ENCODE measurements at regions not wholly inside any gene's neighbourhood (a gene's known extent, or its start where the extent isn't known, plus 50 kb on each side); places are given as distances from the start of the nearest gene placed in this dataset.
"Not testable (repeated sequence)": the region's sequence is repeated elsewhere in the genome, so short reads cannot be mapped to it uniquely, and the experiment has no call there.

DNA sequence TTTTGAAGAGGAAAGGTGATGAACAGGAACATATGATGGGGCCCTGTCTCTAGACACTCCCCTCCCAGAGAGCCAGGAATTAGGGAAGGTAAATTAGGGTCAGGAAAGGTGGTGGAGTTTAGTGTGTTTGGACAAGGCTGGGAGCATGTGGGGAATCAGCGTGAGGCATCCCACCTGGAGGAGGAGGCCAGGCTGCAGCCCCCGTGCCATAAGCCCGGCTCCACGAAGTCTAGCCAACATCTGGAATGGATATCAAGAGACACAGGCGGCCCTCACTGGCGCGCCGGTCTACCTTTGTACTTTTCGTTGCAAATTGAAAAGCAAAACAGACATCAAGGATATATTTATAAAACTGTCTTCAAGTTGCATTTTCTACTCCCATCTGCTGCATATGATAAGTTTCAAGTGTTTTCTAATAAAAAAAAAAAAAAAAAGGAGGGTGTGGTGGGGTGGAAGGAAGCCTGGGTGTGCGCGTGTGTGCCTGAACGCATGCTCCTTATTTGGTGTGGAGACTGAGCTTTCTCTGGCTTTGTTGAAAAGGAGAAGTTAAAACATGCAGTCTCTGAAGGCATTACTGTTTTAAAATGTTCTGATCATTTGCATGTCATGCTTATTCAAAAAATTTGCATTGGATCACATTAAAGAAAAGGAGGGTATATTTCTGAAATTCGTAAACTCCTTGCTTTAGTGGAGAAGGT lies 546.7 kb upstream of the ID2 start:
- Mint-ChIP-seq H3K4me1 (ENCODE audit: low read depth) (peaks cover 43% of the 10 kb centered on the region), H3K4me3 (no peak overlapping the region), H3K36me3 (ENCODE audit: low read depth) (no peaks in the 10 kb centered on the region), H3K27ac (peak overlapping the region; percentile 65), H3K9me3 (no peaks in the 10 kb centered on the region), H3K27me3 (peaks cover 6% of the 10 kb centered on the region)
- intact Hi-C loops (cut with micrococcal nuclease), result no loop called here

DNA sequence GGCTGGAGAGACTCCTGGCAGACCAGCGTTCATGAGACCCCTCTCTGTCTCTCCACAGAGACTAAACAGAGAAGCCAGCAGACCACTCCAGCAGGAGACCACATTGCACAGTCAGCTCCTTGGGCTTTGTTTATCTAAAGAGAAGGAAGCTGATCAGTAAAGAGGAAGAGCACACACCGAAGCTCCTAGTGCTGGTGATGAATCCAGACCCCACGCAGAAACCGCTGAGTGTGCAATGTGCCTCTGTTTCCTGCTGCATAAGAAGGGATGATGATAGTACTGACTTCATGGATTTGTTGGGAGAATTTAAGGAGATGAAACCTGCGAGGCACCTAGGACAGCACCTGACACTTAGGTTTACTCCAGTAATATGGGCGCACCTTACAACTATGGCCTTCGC lies 544.1 kb upstream of the ID2 start:
- intact Hi-C loops (cut with micrococcal nuclease), result no loop called here
- H3K27ac Mint-ChIP-seq, result peak overlapping the region; percentile 29
- peaks cover 6% of the 10 kb centered on the region for H3K27me3 Mint-ChIP-seq
- H3K4me1 Mint-ChIP-seq (ENCODE audit: low read depth), result peaks cover 43% of the 10 kb centered on the region
- H3K9me3 Mint-ChIP-seq, result no peaks in the 10 kb centered on the region
- H3K36me3 Mint-ChIP-seq (ENCODE audit: low read depth), result no peaks in the 10 kb centered on the region
- H3K4me3 Mint-ChIP-seq, result no peak overlapping the region

DNA sequence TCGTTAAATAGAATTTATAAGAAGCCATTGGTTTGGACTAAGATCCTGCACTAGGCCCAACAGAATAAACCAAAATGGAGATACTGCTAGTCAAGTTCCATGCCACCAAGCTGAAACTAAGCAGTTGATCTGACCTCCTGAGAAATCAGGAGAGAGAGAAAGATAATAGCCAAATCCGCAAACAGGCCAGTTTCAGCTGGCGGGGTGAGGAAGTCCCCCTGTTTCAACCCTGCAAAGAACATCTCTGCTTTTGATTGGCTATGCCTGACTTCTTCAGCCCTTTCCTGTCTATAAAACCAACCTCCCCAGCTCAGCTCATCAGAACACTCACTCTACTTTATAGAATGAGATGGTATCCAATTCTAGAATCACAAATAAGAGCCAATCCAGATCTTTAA lies 543.3 kb upstream of the ID2 start:
- no peak overlapping the region for H3K4me3 Mint-ChIP-seq
- no peaks in the 10 kb centered on the region for H3K36me3 Mint-ChIP-seq (ENCODE audit: low read depth)
- peaks cover 6% of the 10 kb centered on the region for H3K27me3 Mint-ChIP-seq
- peaks cover 43% of the 10 kb centered on the region for H3K4me1 Mint-ChIP-seq (ENCODE audit: low read depth)
- intact Hi-C loops (cut with micrococcal nuclease), result no loop called here
- peak overlapping the region; percentile 53 for H3K27ac Mint-ChIP-seq
- no peaks in the 10 kb centered on the region for H3K9me3 Mint-ChIP-seq

DNA sequence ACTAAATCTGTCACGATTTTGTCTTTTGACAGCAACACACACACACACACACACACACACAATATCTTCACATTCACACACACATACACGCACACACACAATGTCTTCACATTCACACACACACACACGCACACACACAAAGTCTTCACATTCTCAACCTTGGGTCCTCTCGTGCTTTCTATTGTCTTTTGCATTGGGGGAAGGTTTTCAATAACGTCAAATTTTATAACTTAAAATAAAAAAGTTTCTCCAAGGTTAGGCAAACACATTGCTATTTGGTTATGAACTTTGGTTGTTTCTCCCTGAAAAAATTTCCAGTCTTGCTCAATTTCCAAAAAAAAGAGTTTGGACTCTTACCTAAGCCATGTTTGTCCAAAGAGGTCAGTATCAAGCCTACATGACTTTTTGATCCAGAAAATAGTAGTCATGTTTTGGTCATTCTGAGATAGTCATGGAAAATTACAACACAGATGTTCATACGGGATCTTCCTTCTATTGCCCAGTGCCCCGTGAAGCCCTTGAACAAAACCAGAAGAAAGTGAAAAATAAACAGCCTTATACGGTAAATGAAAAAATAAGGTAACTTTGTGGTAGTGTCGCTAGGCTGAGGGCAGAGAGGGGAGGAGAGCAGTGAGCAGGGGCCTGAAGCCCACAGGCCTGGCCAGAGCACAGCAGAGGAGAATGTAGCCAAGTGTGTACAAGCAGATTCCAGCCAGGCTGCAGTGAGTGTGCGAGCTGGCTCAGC lies 542.8 kb upstream of the ID2 start:
- peaks cover 3% of the 10 kb centered on the region for H3K27me3 Mint-ChIP-seq
- peaks cover 40% of the 10 kb centered on the region for H3K4me1 Mint-ChIP-seq (ENCODE audit: low read depth)
- H3K4me3 Mint-ChIP-seq, result no peak overlapping the region
- peak overlapping the region; percentile 53 for H3K27ac Mint-ChIP-seq
- no peaks in the 10 kb centered on the region for H3K36me3 Mint-ChIP-seq (ENCODE audit: low read depth)
- no peaks in the 10 kb centered on the region for H3K9me3 Mint-ChIP-seq
- intact Hi-C loops (cut with micrococcal nuclease), result no loop called here

DNA sequence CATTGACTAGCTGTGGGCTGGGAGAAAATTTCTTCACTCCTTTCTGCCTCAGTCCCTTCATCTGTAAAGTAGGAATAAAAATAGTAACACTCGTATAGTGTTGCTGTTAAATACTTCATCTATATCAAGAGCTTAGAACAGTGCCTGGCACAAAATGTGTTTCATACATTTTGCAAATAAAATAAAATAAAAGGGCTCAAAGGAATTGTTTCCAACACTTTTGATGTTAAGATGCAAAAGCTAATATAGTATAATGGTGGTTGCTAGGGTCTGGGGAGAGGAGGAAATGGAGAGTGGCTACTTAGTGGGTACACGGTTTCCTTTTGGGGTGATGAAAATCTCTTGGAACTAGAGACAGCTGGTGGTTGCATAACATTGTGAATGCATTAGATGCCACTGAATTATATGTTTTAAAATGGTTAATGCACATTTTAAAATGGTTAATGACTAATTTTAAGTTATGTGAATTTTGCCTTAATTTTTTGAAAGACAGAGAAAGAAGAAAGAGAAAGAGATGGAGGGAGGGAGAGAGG lies 542.1 kb upstream of the ID2 start:
- no peak overlapping the region for H3K4me3 Mint-ChIP-seq
- H3K9me3 Mint-ChIP-seq, result peaks cover 4% of the 10 kb centered on the region
- H3K27me3 Mint-ChIP-seq, result no peaks in the 10 kb centered on the region
- no peaks in the 10 kb centered on the region for H3K36me3 Mint-ChIP-seq (ENCODE audit: low read depth)
- peak overlapping the region; percentile 53 for H3K27ac Mint-ChIP-seq
- H3K4me1 Mint-ChIP-seq (ENCODE audit: low read depth), result peaks cover 37% of the 10 kb centered on the region
- intact Hi-C loops (cut with micrococcal nuclease), result no loop called here

DNA sequence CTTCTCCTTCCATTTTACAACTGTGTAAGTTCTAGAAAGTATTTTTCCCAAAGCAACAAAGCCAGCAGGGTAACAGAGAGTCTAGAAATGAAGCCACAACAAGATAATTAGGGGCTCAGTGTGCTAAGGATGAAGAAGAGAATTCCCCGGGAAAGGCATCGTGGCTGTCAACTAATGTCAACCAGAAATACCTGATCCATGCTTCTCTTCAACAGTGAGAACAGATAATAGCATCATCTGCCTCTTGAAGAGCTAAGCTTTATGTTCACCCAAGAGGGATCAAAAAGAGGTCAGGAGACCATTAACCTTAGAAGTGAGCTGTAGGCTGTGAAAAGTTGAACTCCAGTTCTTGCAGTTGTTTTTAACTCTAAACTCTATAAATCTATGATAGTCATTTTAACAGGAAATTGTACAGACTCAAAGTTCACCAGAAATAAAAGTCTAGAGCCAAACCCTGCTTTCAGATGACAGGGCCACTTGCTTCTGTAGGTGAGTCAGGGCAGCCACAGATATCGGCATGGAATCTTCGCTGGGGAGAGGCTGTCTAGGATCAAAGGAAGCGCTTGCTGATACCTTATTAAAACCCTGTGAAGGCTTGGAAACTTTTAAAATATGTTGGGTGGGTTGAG lies 540.7 kb upstream of the ID2 start:
- H3K36me3 Mint-ChIP-seq (ENCODE audit: low read depth), result no peaks in the 10 kb centered on the region
- no peak overlapping the region for H3K4me3 Mint-ChIP-seq
- H3K4me1 Mint-ChIP-seq (ENCODE audit: low read depth), result peaks cover 40% of the 10 kb centered on the region
- H3K27ac Mint-ChIP-seq, result no peak overlapping the region
- intact Hi-C loops (cut with micrococcal nuclease), result no loop called here
- H3K27me3 Mint-ChIP-seq, result no peaks in the 10 kb centered on the region
- H3K9me3 Mint-ChIP-seq, result peaks cover 13% of the 10 kb centered on the region

DNA sequence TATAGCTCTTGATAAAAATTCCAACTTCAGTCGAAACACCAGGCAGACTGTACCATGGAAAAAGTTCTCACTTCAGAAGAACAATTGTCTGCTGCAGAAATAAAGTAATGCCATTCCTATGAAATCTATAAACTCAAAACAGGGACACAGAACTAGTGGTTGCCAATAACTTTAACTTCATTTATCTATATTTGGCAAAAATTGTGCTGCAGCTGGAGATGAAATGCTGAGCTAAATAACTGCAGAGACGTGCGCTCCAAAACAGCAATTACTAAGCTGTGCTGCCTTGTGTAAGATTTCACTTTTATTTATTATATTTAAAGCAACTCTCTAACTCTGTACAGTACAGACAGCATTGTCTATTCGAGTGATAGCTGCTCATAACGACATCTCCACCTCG lies 540.1 kb upstream of the ID2 start:
- intact Hi-C loops (cut with micrococcal nuclease), result no loop called here
- Mint-ChIP-seq H3K4me1 (ENCODE audit: low read depth) (peaks cover 46% of the 10 kb centered on the region), H3K27me3 (no peaks in the 10 kb centered on the region), H3K36me3 (ENCODE audit: low read depth) (no peaks in the 10 kb centered on the region), H3K27ac (no peak overlapping the region), H3K9me3 (peaks cover 13% of the 10 kb centered on the region), H3K4me3 (no peak overlapping the region)

DNA sequence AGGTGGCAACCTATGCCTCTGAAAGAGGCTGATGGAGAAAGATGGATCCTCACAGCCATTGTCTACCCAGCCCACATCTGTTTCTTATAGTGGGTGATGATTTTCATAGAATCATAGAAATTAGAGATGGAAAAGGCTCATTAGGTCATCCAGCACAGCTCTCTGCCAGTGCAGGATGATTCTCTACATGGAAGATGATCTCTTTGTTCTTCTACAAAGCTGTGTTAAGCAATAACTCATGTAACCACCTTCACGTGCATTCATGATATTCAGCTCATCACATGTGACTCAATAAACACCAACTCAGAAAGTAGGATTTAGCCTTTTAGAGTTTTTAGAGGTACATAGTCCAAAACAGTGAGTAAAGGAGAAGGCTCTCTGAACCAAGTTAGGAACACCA lies 539.4 kb upstream of the ID2 start:
- H3K4me1 Mint-ChIP-seq (ENCODE audit: low read depth), result peaks cover 47% of the 10 kb centered on the region
- intact Hi-C loops (cut with micrococcal nuclease), result no loop called here

DNA sequence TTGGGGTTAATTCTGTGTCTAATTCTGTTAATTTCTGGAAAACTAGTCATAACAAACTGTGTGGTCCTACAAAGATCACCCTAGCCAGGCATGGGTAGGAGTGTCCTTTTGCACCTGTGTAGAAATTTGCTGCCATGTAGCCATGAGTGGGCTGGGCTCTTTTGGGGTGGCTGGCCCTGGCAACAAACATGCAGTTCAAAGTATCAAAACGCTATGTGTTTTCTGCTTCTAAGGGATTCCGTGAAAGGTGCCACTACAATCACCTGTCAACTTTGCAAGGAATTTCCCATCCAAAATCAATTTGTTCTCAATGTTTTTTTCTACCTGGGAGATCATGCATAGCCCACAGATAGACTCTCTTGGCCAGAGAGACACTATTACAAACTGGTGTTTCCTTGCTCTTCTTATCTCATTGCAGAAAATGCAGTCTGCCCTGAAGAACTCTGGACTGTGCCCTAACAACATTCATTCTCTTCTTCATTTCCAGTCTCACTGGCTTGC lies 537.7 kb upstream of the ID2 start:
- H3K27ac Mint-ChIP-seq, result no peak overlapping the region
- H3K27me3 Mint-ChIP-seq, result no peaks in the 10 kb centered on the region

More for the DNA sequence above, 539.4 kb upstream of the ID2 start:
- no peak overlapping the region for H3K4me3 Mint-ChIP-seq
- no peak overlapping the region for H3K27ac Mint-ChIP-seq
- H3K9me3 Mint-ChIP-seq, result peaks cover 13% of the 10 kb centered on the region
- no peaks in the 10 kb centered on the region for H3K36me3 Mint-ChIP-seq (ENCODE audit: low read depth)
- H3K27me3 Mint-ChIP-seq, result no peaks in the 10 kb centered on the region

DNA sequence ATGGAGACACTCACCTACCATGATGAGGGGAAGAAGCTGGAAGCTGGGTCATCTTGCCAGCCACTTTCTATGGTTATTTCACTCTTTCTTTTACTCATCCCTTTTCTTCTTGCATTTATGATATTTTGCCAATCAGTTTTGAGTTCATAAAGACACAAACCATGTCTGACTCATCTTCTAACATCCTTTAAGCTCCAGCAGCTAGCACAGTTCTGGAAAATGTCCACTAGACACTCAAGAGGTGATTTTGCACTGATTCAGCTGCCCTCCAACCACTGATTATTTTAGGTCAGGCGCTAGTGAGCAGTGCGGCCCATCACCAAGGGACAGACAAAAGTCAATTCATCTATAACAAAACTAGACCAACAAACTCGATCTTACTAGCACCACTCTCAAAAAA lies 537.1 kb upstream of the ID2 start:
- Mint-ChIP-seq H3K4me3 (no peak overlapping the region), H3K4me1 (ENCODE audit: low read depth) (peaks cover 26% of the 10 kb centered on the region), H3K27ac (peak overlapping the region; percentile 25), H3K9me3 (peaks cover 13% of the 10 kb centered on the region), H3K36me3 (ENCODE audit: low read depth) (no peaks in the 10 kb centered on the region), H3K27me3 (peaks cover 2% of the 10 kb centered on the region)
- intact Hi-C loops (cut with micrococcal nuclease), result no loop called here

More for the DNA sequence above, 537.7 kb upstream of the ID2 start:
- Mint-ChIP-seq H3K36me3 (ENCODE audit: low read depth) (no peaks in the 10 kb centered on the region), H3K4me1 (ENCODE audit: low read depth) (peaks cover 32% of the 10 kb centered on the region), H3K4me3 (no peak overlapping the region), H3K9me3 (peaks cover 13% of the 10 kb centered on the region)
- intact Hi-C loops (cut with micrococcal nuclease), result no loop called here

DNA sequence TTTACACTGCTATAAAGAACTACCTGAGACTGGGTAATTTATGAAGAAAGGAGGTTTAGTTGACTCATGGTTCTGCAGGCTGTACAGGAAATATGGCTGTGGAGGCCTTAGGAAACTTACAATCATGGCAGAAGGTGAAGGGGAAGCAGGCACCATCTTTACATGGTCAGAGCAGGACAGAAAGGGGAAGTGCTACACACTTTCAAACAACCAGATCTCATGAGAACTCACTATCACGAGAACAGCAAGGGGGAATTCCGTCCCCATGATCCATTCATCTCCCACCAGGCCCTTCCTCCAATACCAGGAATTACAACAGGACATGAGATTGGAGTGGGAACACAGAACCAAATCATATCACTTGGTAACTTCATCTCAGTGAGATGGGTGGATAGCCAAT lies 536.5 kb upstream of the ID2 start:
- intact Hi-C loops (cut with micrococcal nuclease); H3K4me3 Mint-ChIP-seq; H3K36me3 Mint-ChIP-seq (ENCODE audit: low read depth); H3K27me3 Mint-ChIP-seq: not testable (repeated sequence)
- H3K27ac Mint-ChIP-seq, result peak overlapping the region; percentile 25
- H3K9me3 Mint-ChIP-seq, result peaks cover 13% of the 10 kb centered on the region
- peaks cover 22% of the 10 kb centered on the region for H3K4me1 Mint-ChIP-seq (ENCODE audit: low read depth)

DNA sequence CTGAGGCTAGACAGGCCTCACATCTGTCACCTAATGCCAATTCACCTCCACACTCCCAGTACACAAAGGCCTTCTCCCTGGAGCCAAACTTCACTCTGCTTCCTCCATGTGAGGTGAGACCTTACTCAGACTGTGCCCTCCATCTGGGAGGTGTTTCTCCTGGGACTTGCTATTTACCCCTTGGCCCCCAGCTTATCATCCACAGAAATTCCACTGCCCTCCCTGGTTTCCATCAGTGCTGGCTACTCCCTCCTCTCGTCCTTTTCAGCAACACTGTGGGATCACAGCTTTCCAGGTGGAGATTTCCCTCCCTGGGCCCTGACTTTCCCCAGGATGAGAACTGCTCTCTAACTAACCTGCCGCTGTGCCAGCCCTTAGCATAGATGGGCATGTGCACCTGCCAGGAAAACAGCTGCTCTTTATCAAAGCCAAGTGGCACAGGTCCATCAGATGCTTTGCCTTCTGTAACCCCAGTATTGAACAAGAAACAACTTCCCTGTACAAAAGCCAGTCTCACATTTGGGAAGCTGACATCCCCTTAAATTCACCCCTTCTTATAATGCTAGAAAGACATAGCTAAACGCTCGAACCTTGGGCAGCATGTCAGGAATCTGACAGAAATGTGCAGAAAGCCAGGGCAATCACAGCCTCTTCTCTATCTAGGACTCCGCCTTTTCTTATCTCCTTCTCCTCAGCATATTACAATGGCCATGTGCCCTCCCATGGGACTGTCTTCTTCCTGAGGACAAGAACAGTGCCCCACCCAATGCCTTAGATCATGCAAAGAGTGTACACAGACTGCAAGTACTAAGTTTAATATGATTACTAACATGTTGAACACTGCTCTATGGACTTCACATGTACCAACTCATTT lies 535.5 kb upstream of the ID2 start:
- peak overlapping the region; percentile 13 for H3K27ac Mint-ChIP-seq
- peaks cover 13% of the 10 kb centered on the region for H3K9me3 Mint-ChIP-seq
- no peak overlapping the region for H3K4me3 Mint-ChIP-seq
- intact Hi-C loops (cut with micrococcal nuclease), result no loop called here
- H3K36me3 Mint-ChIP-seq (ENCODE audit: low read depth), result no peaks in the 10 kb centered on the region
- peaks cover 5% of the 10 kb centered on the region for H3K27me3 Mint-ChIP-seq
- H3K4me1 Mint-ChIP-seq (ENCODE audit: low read depth), result peaks cover 22% of the 10 kb centered on the region

DNA sequence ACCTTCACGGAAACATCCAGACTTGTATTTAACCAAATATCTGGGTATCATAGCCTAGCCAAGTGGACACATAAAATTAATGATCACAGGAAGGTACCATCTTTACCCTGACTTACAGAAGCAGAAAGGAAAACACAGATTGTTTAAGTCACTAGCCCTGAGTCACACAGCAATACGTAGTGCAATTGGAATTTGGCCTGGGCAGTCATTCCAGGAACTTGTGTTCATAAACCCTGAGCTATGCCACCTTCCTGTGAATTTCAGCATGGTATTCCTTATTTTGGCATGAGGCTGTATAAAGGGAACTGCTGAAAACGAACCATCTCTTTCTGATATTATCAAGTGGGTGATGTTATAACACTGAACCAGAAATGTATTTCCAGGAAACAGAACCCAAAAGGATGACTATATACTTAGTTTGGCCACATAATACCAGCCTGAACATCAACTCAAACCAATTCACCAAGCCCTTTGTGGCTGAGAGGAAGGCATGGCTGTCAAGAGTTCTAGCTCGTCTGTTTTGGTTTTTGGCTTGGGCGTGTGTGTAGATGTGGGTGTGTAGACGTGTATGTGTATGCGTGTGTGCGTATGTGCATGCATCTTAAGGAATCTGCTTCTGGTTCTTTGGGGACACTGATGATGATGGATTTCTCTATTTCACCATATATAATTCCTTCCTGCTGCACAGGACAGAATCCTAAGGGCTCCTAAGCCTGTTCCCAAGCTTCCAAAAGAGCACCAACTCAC lies 533.4 kb upstream of the ID2 start:
- intact Hi-C loops (cut with micrococcal nuclease), result no loop called here
- Mint-ChIP-seq H3K27me3 (peaks cover 5% of the 10 kb centered on the region), H3K9me3 (peaks cover 13% of the 10 kb centered on the region), H3K4me1 (ENCODE audit: low read depth) (peaks cover 35% of the 10 kb centered on the region), H3K27ac (no peak overlapping the region), H3K36me3 (ENCODE audit: low read depth) (no peaks in the 10 kb centered on the region), H3K4me3 (no peak overlapping the region)

All from dendritic cell treated with granulocyte-macrophage colony-stimulating factor and Interleukin-4, amounts not matched to agents 40 ng/mL and 50 ng/mL, for 4 days (primary cell).